Spleen (tissue), 11 donors: ENCODE measurements at regions not wholly inside any gene's neighbourhood (a gene's known extent, or its start where the extent isn't known, plus 50 kb on each side); places are given as distances from the start of the nearest gene placed in this dataset.

Source experiments
- DNase-seq: peaks from one replicate; pipeline ENCODE4 v3.0.0-alpha.2; 2020
- H3K27ac ChIP-seq, 8 donors: fragments of 200-600 bp; sonication (generic) in 7 of 8; 1 replicate in 4 of 8; 2 replicates in 4 of 8; pipeline versions ENCODE4 v1.5.0 to v1.8.0; 2016 to 2021; ENCODE audit warnings: inconsistent platforms in 4 of 8, mild to moderate bottlenecking in 4 of 8, moderate library complexity in 1 of 8
- H3K27me3 ChIP-seq, 7 donors: fragments of 200-600 bp; sonication (generic) in 6 of 7; replicated peaks in 1 of 7; 1 replicate in 4 of 7; 2 replicates in 3 of 7; pipeline versions ENCODE4 v1.5.0 to v1.8.0; 2016 to 2021; ENCODE audit warnings: inconsistent platforms in 3 of 7, mild to moderate bottlenecking in 1 of 7
- H3K36me3 ChIP-seq, 6 donors: fragments of 200-600 bp; sonication (generic) in 5 of 6; 1 replicate in 4 of 6; 2 replicates in 2 of 6; pipeline versions ENCODE4 v1.5.0 to v1.8.0; 2016 to 2021; ENCODE audit warnings: inconsistent platforms in 2 of 6
- H3K4me1 ChIP-seq, 6 donors: fragments of 200-600 bp; sonication (generic) in 5 of 6; 1 replicate in 3 of 6; 2 replicates in 3 of 6; pipeline versions ENCODE4 v1.5.0 to v1.8.0; 2016 to 2021; ENCODE audit warnings: inconsistent platforms in 3 of 6
- H3K4me3 ChIP-seq, 8 donors: fragments of 200-600 bp; sonication (generic) in 7 of 8; 1 replicate in 4 of 8; 2 replicates in 4 of 8; pipeline versions ENCODE4 v1.5.0 to v1.8.0; 2016 to 2021; ENCODE audit warnings: inconsistent platforms in 4 of 8, mild to moderate bottlenecking in 4 of 8, moderate library complexity in 2 of 8
- H3K9me3 ChIP-seq, 8 donors: fragments of 200-600 bp; sonication (generic) in 7 of 8; 1 replicate in 4 of 8; 2 replicates in 4 of 8; pipeline versions ENCODE4 v1.5.0 to v1.8.0; 2016 to 2021; ENCODE audit warnings: inconsistent platforms in 4 of 8
- CTCF ChIP-seq, 11 experiments: fragments of 200-600 bp in 7 of 11; fragments of 450-650 bp in 4 of 11; sonication (generic) in 4 of 11; IDR thresholded peaks in 8 of 11; conservative IDR thresholded peaks in 3 of 11; 1 replicate in 7 of 11; 2 replicates in 4 of 11; pipeline versions ENCODE4 v1.4.0 to v1.8.0; 2016 to 2021; ENCODE audit warnings: antibody characterized with exemption in 11 of 11, inconsistent platforms in 4 of 11, mild to moderate bottlenecking in 1 of 11
- POLR2A ChIP-seq, 3 donors: fragments of 450-650 bp; IDR thresholded peaks; one replicate each; pipeline ENCODE4 v1.5.1; 2017; ENCODE audit warnings: antibody characterized with exemption in 3 of 3, mild to moderate bottlenecking in 1 of 3
- POLR2AphosphoS5 ChIP-seq, 3 donors: sonication (generic); formaldehyde crosslinking; IDR thresholded peaks; one replicate each; pipeline ENCODE4 v1.5.1; 2017; ENCODE audit warnings: antibody characterized with exemption in 3 of 3
- WGBS, 5 donors: extraction: QIAGEN DNeasy Blood & Tissue Kit in 3 of 5; methylation state at CpG; one replicate each; pipeline versions ENCODE4 v1.1.5 to v1.1.7; 2013 to 2018; 5-methylcytosine and 5-hydroxymethylcytosine counted together
- intact Hi-C: fragments of 100-400 bp; cut with DNase I; formaldehyde crosslinking; loops from one replicate; pipeline ENCODE4 v1.15.0; 2023; ENCODE audit warnings: low total_unique reads
- donor health status: healthy with polysubstance abuse.
- donor health status: DM: no; HTN: no; CAD: no; lungs with moderate emphysema.
- donor health status: DM: no; HTN: no; CAD: no.
- donor health status: Bipolar disorder and iron deficiency.
- donor health status: healthy.
- donor health status: DM: no; HTN: no; CAD: no.
- donor health status: DM: yes; HTN: yes; CAD: no.

- Histone ChIP-seq H3K36me3 (no peaks in the 10 kb centered on the region), H3K27me3 (peaks cover 0 to 27% (median 11%) of the 10 kb centered on the region in 7 donors), H3K4me3 (no peak overlapping the region), H3K4me1 (peaks cover 0 to 8% (median 2%) of the 10 kb centered on the region in 6 donors), H3K27ac (no peak overlapping the region), H3K9me3 (peaks cover 0 to 4% (median 0%) of the 10 kb centered on the region in 8 donors)
- WGBS, 5 donors: 31 to 80% (median 69%) methylated on average over 1 of the region's 1 CpG
- no peak for DNase-seq
- TF ChIP-seq POLR2AphosphoS5 (IDR thresholded peaks at IDR 0.05) (no peak), CTCF (IDR thresholded peaks at IDR 0.05 in 8 of 11, conservative IDR thresholded peaks at IDR 0.05 in 3 of 11) (no peak), POLR2A (IDR thresholded peaks at IDR 0.05) (no peak)
- intact Hi-C loops: no loop called here
Observed at GRCh38 chr15:97648728-97649127, 311.8 kb upstream of the ARRDC4 start.

GRCh38 chr15:97652041-97652440 lies 308.5 kb upstream of the ARRDC4 start:
- TF ChIP-seq CTCF (IDR thresholded peaks at IDR 0.05 in 8 of 11, conservative IDR thresholded peaks at IDR 0.05 in 3 of 11): no peak
- TF ChIP-seq POLR2AphosphoS5 (IDR thresholded peaks at IDR 0.05): no peak
- TF ChIP-seq POLR2A (IDR thresholded peaks at IDR 0.05): no peak
- intact Hi-C loops: no loop called here
- Histone ChIP-seq H3K27me3 (peaks cover 0 to 38% (median 18%) of the 10 kb centered on the region in 7 donors), H3K36me3 (no peaks in the 10 kb centered on the region), H3K9me3 (no peaks in the 10 kb centered on the region), H3K4me1 (peaks cover 0 to 8% (median 2%) of the 10 kb centered on the region in 6 donors), H3K4me3 (no peak overlapping the region), H3K27ac (no peak overlapping the region)
- DNase-seq: no peak
- 52 to 65% (median 60%) methylated on average over 3 of the region's 3 CpGs for WGBS, 5 donors

- H3K27ac ChIP-seq: no peak overlapping the region
- 7 to 15% (median 12%) methylated on average over 32 of the region's 32 CpGs for WGBS, 5 donors
- H3K27me3 ChIP-seq: peaks cover 0 to 38% (median 18%) of the 10 kb centered on the region in 7 donors
- no peak for TF ChIP-seq POLR2AphosphoS5 (IDR thresholded peaks at IDR 0.05)
- TF ChIP-seq CTCF (IDR thresholded peaks at IDR 0.05 in 8 of 11, conservative IDR thresholded peaks at IDR 0.05 in 3 of 11): no peak
- no peak for TF ChIP-seq POLR2A (IDR thresholded peaks at IDR 0.05)
- intact Hi-C loops: no loop called here
- no peak overlapping the region for H3K4me3 ChIP-seq
- no peaks in the 10 kb centered on the region for H3K9me3 ChIP-seq
- H3K36me3 ChIP-seq: no peaks in the 10 kb centered on the region
- H3K4me1 ChIP-seq: peaks cover 0 to 8% (median 2%) of the 10 kb centered on the region in 6 donors
- DNase-seq: no peak
Observed at GRCh38 chr15:97652700-97653167, 307.8 kb upstream of the ARRDC4 start.

GRCh38 chr15:97653896-97654295 lies 306.6 kb upstream of the ARRDC4 start:
- Histone ChIP-seq H3K27me3 (peaks cover 0 to 38% (median 18%) of the 10 kb centered on the region in 7 donors), H3K4me1 (peaks cover 0 to 8% (median 2%) of the 10 kb centered on the region in 6 donors), H3K4me3 (no peak overlapping the region), H3K9me3 (no peaks in the 10 kb centered on the region), H3K36me3 (no peaks in the 10 kb centered on the region), H3K27ac (no peak overlapping the region)
- intact Hi-C loops: no loop called here
- TF ChIP-seq POLR2A (IDR thresholded peaks at IDR 0.05) (no peak), POLR2AphosphoS5 (IDR thresholded peaks at IDR 0.05) (no peak), CTCF (IDR thresholded peaks at IDR 0.05 in 8 of 11, conservative IDR thresholded peaks at IDR 0.05 in 3 of 11) (no peak)
- WGBS, 5 donors: 83 to 98% (median 93%) methylated on average over 1 of the region's 1 CpG
- no peak for DNase-seq
